ENCODE measurements at regions not wholly inside any gene's neighbourhood (a gene's known extent, or its start where the extent isn't known, plus 50 kb on each side); places are given as distances from the start of the nearest gene placed in this dataset.

- no peak for DNase-seq
These were observed 224.4 kb upstream of the GALNT17 start for GRCh38 chr7:70907259-70908247.

GRCh38 chr7:70913924-70914323, 218.0 kb upstream of the GALNT17 start:
- no peak for DNase-seq

- DNase-seq, result no peak
These were observed 216.9 kb upstream of the GALNT17 start for GRCh38 chr7:70915067-70915466.

- no peak for DNase-seq
These were observed 212.4 kb upstream of the GALNT17 start for GRCh38 chr7:70919481-70920073.

GRCh38 chr7:70920876-70921275, 211.1 kb upstream of the GALNT17 start:
- DNase-seq, result no peak

- DNase-seq, result no peak
These were observed 208.6 kb upstream of the GALNT17 start for GRCh38 chr7:70923181-70923845.

- no peak for DNase-seq
These were observed 206.4 kb upstream of the GALNT17 start for GRCh38 chr7:70925411-70926115.

GRCh38 chr7:70926666-70927065, 205.3 kb upstream of the GALNT17 start:
- DNase-seq, result no peak

GRCh38 chr7:70935311-70935710, 196.6 kb upstream of the GALNT17 start:
- DNase-seq, result no peak

GRCh38 chr7:70935854-70936253, 196.1 kb upstream of the GALNT17 start:
- DNase-seq, result no peak

- DNase-seq, result no peak
These were observed 194.5 kb upstream of the GALNT17 start for GRCh38 chr7:70937424-70937823.

- DNase-seq, result no peak
These were observed 191.3 kb upstream of the GALNT17 start for GRCh38 chr7:70940597-70940996.

GRCh38 chr7:70942791-70943190, 189.2 kb upstream of the GALNT17 start:
- no peak for DNase-seq

- no peak for DNase-seq
These were observed 187.4 kb upstream of the GALNT17 start for GRCh38 chr7:70944516-70944915.

- no peak for DNase-seq
These were observed 184.8 kb upstream of the GALNT17 start for GRCh38 chr7:70947181-70947580.

GRCh38 chr7:70949862-70950261, 182.1 kb upstream of the GALNT17 start:
- no peak for DNase-seq

- DNase-seq, result no peak
These were observed 180.5 kb upstream of the GALNT17 start for GRCh38 chr7:70951271-70951962.

GRCh38 chr7:70952311-70952710, 179.6 kb upstream of the GALNT17 start:
- no peak for DNase-seq

GRCh38 chr7:70953331-70953741, 178.6 kb upstream of the GALNT17 start:
- no peak for DNase-seq

- no peak for DNase-seq
These were observed 178.1 kb upstream of the GALNT17 start for GRCh38 chr7:70953796-70954195.

GRCh38 chr7:70972693-70973092, 159.3 kb upstream of the GALNT17 start:
- no peak for DNase-seq

- no peak for DNase-seq
These were observed 156.2 kb upstream of the GALNT17 start for GRCh38 chr7:70975754-70976153.

Measured in inflammatory macrophage treated with lipopolysaccharide for 1 hour (primary cell).